ENCODE measurements at regions not wholly inside any gene's neighbourhood (a gene's known extent, or its start where the extent isn't known, plus 50 kb on each side); places are given as distances from the start of the nearest gene placed in this dataset.
"Not testable (repeated sequence)": the region's sequence is repeated elsewhere in the genome, so short reads cannot be mapped to it uniquely, and the experiment has no call there.

GRCh38 chr7:29619111-29619510 is 55.5 kb downstream of the PRR15 start:
- Histone ChIP-seq H3K9me3 (ENCODE audit: control insufficient read depth, low read depth, low read length) (no peaks in the 10 kb centered on the region), H3K9ac (ENCODE audit: low read length) (no peak overlapping the region), H3K4me1 (ENCODE audit: control insufficient read depth, low read depth, low read length) (peaks cover 10% of the 10 kb centered on the region), H3K27ac (ENCODE audit: low read length) (no peak overlapping the region), H3K36me3 (ENCODE audit: control insufficient read depth, low read depth, low read length) (no peaks in the 10 kb centered on the region), H3K4me3 (ENCODE audit: low read length) (no peak overlapping the region), H3K27me3 (ENCODE audit: control insufficient read depth, insufficient read depth, low read length) (no peaks in the 10 kb centered on the region)

DNA sequence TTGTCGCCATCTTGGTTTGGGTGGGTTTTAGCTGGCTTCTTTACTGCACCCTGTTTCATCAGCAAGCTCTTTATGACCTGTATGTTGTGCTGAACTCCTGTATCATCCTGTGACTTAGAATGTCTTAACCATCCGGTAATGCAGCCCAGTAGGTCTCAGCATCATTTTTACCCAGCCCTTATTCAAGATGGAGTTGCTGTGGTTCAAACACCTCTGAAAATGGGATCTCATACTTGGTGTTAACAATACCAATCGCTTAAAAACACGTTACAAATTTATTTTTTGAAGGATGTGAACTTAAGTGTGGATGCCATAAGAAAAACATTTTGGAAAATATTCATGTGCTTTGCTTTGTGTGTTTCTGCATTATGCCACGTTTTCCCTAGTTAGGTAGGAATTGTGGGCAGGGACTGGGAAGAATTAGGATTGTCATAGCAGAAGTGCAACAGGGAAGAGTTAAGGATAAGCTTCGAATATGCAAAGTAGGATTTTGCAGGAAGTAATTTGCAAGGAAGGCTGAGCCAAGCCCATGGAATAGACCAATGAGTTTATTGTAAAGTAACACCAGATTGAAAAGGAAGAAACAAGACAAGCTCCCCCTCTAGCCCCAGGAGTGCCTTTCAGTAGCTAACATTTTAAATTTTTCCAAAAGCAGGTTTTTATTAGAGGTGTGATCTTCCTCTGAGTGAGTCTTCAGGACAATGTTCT is 56.4 kb downstream of the PRR15 start:
- no peak overlapping the region for H3K4me3 ChIP-seq (ENCODE audit: low read length)
- H3K9me3 ChIP-seq (ENCODE audit: control insufficient read depth, low read depth, low read length) = no peaks in the 10 kb centered on the region
- no peak overlapping the region for H3K27ac ChIP-seq (ENCODE audit: low read length)
- no peaks in the 10 kb centered on the region for H3K36me3 ChIP-seq (ENCODE audit: control insufficient read depth, low read depth, low read length)
- no peak overlapping the region for H3K9ac ChIP-seq (ENCODE audit: low read length)
- no peaks in the 10 kb centered on the region for H3K27me3 ChIP-seq (ENCODE audit: control insufficient read depth, insufficient read depth, low read length)
- H3K4me1 ChIP-seq (ENCODE audit: control insufficient read depth, low read depth, low read length) = peaks cover 10% of the 10 kb centered on the region

DNA sequence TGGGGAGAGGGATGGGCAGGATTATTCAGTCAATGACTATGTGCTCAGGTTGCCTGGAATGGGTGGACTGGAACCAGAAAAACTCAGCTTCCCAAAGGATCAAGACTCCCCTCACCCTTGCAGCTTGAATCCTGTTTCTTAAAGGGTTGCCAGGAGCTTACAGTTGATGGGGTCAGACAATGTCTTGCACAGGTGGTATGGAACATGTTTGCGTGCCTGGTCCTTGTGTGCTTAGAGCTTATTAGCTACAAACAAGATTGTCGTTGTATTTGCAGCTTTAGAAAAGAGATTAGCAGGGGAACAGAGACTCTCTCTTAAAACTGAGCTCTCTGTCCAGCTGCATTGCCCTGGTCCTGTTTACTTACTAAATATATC is 56.9 kb downstream of the PRR15 start:
- Histone ChIP-seq H3K27me3 (ENCODE audit: control insufficient read depth, insufficient read depth, low read length) (no peaks in the 10 kb centered on the region), H3K9ac (ENCODE audit: low read length) (no peak overlapping the region), H3K4me3 (ENCODE audit: low read length) (no peak overlapping the region), H3K9me3 (ENCODE audit: control insufficient read depth, low read depth, low read length) (no peaks in the 10 kb centered on the region), H3K36me3 (ENCODE audit: control insufficient read depth, low read depth, low read length) (no peaks in the 10 kb centered on the region), H3K27ac (ENCODE audit: low read length) (no peak overlapping the region), H3K4me1 (ENCODE audit: control insufficient read depth, low read depth, low read length) (peaks cover 10% of the 10 kb centered on the region)

DNA sequence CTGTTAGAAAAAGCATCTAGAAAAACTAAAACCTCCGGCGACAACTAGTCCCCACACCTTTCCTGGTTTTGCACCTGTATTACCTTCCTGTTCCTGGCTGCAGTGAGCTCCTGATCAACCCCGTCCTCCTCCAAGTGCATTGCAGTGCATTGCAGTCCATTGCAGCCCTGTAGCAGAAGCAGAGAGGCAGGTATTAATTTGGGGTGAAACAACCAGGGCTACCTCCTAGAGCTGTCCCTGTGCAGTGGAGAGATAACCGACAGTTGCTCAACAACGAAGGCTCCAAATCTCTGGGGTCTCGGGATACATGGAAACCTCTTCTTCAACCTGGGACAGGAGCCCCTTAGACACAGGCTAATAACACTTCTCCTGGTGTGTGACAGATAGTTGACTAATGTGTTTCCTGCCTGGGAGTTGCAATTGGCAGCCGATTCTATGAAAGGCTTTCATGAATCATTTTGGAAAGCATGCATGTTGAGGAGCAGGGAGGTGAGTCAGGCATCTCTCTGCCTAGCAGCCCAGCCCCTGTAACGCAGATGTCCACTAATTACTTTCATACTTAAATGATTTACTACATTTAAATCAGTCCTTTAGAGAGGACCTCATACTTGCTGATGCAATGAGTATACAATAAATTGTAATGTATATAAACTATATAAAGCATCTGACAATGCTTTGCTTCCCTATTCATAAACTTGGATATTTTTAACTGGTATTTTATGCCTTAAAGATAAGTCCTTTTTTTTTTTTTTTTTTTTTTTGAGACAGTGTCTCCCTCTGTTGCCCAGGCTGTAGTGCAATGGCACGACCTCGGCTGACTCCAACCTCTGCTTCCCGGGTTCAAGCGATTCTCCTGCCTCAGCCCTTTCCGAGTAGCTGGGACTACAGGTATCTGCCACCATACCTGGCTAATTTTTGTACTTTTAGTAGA is 59.0 kb downstream of the PRR15 start:
- no peaks in the 10 kb centered on the region for H3K9me3 ChIP-seq (ENCODE audit: control insufficient read depth, low read depth, low read length)
- no peak overlapping the region for H3K4me3 ChIP-seq (ENCODE audit: low read length)
- H3K36me3 ChIP-seq (ENCODE audit: control insufficient read depth, low read depth, low read length) = no peaks in the 10 kb centered on the region
- no peak overlapping the region for H3K9ac ChIP-seq (ENCODE audit: low read length)
- peaks cover 10% of the 10 kb centered on the region for H3K4me1 ChIP-seq (ENCODE audit: control insufficient read depth, low read depth, low read length)
- no peak overlapping the region for H3K27ac ChIP-seq (ENCODE audit: low read length)
- H3K27me3 ChIP-seq (ENCODE audit: control insufficient read depth, insufficient read depth, low read length) = no peaks in the 10 kb centered on the region

- no peaks in the 10 kb centered on the region for H3K9me3 ChIP-seq (ENCODE audit: control insufficient read depth, low read depth, low read length)
Measured at GRCh38 chr7:29623973-29624372, 60.3 kb downstream of the PRR15 start.

DNA sequence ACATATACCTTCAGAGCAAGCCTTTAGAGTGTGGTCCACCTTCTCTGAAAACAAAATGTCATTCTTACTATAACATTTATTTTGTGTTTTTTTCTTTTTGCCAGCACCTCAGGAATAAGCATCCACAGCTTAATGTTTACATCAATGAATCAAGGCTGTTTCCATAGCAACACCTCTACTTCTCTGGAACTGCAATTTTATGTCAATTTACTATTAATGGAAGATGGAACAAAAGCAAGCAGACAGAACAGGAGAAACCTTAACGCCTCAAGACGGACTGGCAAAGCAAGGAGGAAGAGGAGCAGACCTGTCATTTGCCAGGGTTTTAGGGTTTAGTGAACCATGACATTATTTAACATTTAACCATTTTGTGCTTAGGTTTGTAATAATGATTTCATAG is 63.1 kb downstream of the PRR15 start:
- Histone ChIP-seq H3K9me3 (ENCODE audit: control insufficient read depth, low read depth, low read length) (no peaks in the 10 kb centered on the region), H3K27ac (ENCODE audit: low read length) (no peak overlapping the region), H3K4me3 (ENCODE audit: low read length) (no peak overlapping the region), H3K9ac (ENCODE audit: low read length) (no peak overlapping the region), H3K36me3 (ENCODE audit: control insufficient read depth, low read depth, low read length) (no peaks in the 10 kb centered on the region), H3K4me1 (ENCODE audit: control insufficient read depth, low read depth, low read length) (no peaks in the 10 kb centered on the region), H3K27me3 (ENCODE audit: control insufficient read depth, insufficient read depth, low read length) (no peaks in the 10 kb centered on the region)

More at GRCh38 chr7:29623973-29624372, 60.3 kb downstream of the PRR15 start:
- H3K4me1 ChIP-seq (ENCODE audit: control insufficient read depth, low read depth, low read length) = peaks cover 10% of the 10 kb centered on the region
- no peak overlapping the region for H3K4me3 ChIP-seq (ENCODE audit: low read length)
- H3K9ac ChIP-seq (ENCODE audit: low read length) = no peak overlapping the region
- H3K27ac ChIP-seq (ENCODE audit: low read length) = no peak overlapping the region
- no peaks in the 10 kb centered on the region for H3K36me3 ChIP-seq (ENCODE audit: control insufficient read depth, low read depth, low read length)
- H3K27me3 ChIP-seq (ENCODE audit: control insufficient read depth, insufficient read depth, low read length) = no peaks in the 10 kb centered on the region

- Histone ChIP-seq H3K4me3 (ENCODE audit: low read length) (no peak overlapping the region), H3K27ac (ENCODE audit: low read length) (no peak overlapping the region), H3K27me3 (ENCODE audit: control insufficient read depth, insufficient read depth, low read length) (no peaks in the 10 kb centered on the region), H3K9me3 (ENCODE audit: control insufficient read depth, low read depth, low read length) (no peaks in the 10 kb centered on the region), H3K4me1 (ENCODE audit: control insufficient read depth, low read depth, low read length) (no peaks in the 10 kb centered on the region), H3K9ac (ENCODE audit: low read length) (no peak overlapping the region), H3K36me3 (ENCODE audit: control insufficient read depth, low read depth, low read length) (no peaks in the 10 kb centered on the region)
Measured at GRCh38 chr7:29627631-29628030, 64.0 kb downstream of the PRR15 start.

DNA sequence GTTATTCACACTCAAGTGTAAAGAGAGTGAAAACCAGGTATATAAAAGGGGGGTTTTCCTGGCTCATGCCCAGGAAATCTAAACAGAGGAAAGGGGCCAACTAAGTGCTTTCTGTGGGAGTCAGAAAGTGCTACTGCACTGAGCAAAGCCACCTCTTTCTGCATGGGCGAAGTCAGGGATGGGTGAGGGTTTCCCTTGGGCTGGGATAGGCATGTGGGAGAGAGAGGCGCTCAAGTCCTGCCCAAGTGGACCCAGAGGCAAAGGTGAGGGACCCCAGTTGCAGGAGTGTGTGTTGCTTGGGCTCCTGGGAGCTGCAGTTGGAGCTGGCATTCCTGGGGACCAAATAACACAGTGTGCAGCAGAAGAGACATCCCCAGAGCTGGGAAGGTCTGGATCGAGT is 65.9 kb downstream of the PRR15 start:
- Histone ChIP-seq H3K27ac (ENCODE audit: low read length) (no peak overlapping the region), H3K36me3 (ENCODE audit: control insufficient read depth, low read depth, low read length) (no peaks in the 10 kb centered on the region), H3K9me3 (ENCODE audit: control insufficient read depth, low read depth, low read length) (no peaks in the 10 kb centered on the region), H3K27me3 (ENCODE audit: control insufficient read depth, insufficient read depth, low read length) (no peaks in the 10 kb centered on the region), H3K4me3 (ENCODE audit: low read length) (no peak overlapping the region), H3K9ac (ENCODE audit: low read length) (no peak overlapping the region), H3K4me1 (ENCODE audit: control insufficient read depth, low read depth, low read length) (no peaks in the 10 kb centered on the region)

DNA sequence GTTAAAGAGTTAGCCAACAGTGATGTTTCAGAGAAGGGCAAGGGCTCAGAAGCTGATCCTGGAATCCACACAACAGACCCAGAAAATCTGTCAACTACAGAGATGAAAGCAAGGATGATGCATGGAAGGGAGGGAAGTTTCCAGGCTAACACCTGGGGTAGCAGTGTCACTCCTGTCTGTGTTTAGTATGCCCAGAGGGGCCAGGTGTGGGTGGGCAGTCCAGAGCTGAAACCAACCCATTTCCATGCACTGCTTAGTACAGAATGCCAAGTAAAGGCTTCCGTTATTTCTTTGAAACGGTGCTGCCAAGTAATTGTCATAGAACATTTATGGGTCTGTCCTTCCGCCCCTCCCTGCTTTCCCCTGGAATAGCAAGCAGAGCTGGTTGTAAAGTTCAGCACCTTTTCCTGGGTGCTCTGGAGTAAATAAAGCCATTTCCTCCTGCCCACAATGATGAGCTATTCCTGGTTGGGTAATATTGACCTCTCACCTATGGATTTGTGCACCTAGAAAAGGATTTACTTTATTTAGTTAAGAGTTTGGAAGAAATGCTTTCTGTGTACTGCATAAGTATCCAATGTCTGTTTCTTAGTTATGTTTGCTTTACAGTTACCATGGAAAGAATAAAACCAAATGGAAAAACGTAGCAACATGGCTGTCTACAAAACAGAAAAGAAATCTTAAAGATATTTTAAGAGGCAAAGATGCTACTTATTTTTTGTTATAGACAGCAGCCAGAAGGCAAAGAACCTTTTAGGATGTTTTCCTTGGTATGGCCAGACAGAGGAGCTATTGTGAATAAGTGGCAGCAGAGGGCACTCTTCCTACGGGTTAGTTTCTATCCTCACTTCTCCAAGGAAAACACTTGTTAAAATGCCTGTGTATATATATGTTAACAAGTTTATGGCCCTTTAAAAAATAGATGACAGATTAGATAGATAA is 71.7 kb downstream of the PRR15 start:
- not testable (repeated sequence) for H3K4me1 ChIP-seq (ENCODE audit: control insufficient read depth, low read depth, low read length); H3K36me3 ChIP-seq (ENCODE audit: control insufficient read depth, low read depth, low read length); H3K9me3 ChIP-seq (ENCODE audit: control insufficient read depth, low read depth, low read length); H3K27ac ChIP-seq (ENCODE audit: low read length); H3K9ac ChIP-seq (ENCODE audit: low read length); H3K27me3 ChIP-seq (ENCODE audit: control insufficient read depth, insufficient read depth, low read length); H3K4me3 ChIP-seq (ENCODE audit: low read length)

DNA sequence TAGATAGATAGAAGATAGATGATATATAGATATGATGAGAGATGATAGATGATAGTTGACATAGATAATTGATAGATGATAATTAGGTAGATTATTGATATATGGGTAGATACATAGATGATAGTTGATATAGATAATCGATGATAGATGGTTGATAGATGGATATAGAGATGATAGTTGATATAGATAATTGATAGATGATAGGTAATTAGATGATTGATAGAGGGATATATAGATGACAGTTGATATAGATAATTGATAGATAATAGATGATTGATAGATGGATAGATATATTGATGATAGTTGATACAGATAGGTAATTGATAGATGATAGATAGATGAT is 72.3 kb downstream of the PRR15 start:
- Histone ChIP-seq H3K4me3 (ENCODE audit: low read length) (no peak overlapping the region), H3K27me3 (ENCODE audit: control insufficient read depth, insufficient read depth, low read length) (no peaks in the 10 kb centered on the region), H3K9me3 (ENCODE audit: control insufficient read depth, low read depth, low read length) (no peaks in the 10 kb centered on the region), H3K27ac (ENCODE audit: low read length) (no peak overlapping the region), H3K4me1 (ENCODE audit: control insufficient read depth, low read depth, low read length) (peaks cover 3% of the 10 kb centered on the region), H3K36me3 (ENCODE audit: control insufficient read depth, low read depth, low read length) (no peaks in the 10 kb centered on the region), H3K9ac (ENCODE audit: low read length) (no peak overlapping the region)

- H3K4me3 ChIP-seq (ENCODE audit: low read length) = no peak overlapping the region
- no peak overlapping the region for H3K27ac ChIP-seq (ENCODE audit: low read length)
- no peaks in the 10 kb centered on the region for H3K27me3 ChIP-seq (ENCODE audit: control insufficient read depth, insufficient read depth, low read length)
- no peaks in the 10 kb centered on the region for H3K36me3 ChIP-seq (ENCODE audit: control insufficient read depth, low read depth, low read length)
- peaks cover 3% of the 10 kb centered on the region for H3K4me1 ChIP-seq (ENCODE audit: control insufficient read depth, low read depth, low read length)
- no peak overlapping the region for H3K9ac ChIP-seq (ENCODE audit: low read length)
- no peaks in the 10 kb centered on the region for H3K9me3 ChIP-seq (ENCODE audit: control insufficient read depth, low read depth, low read length)
Measured at GRCh38 chr7:29637374-29637773, 73.7 kb downstream of the PRR15 start.

All from iPS-18a (cell line).